Midbrain (tissue), 1 donor: ENCODE measurements at regions not wholly inside any gene's neighbourhood (a gene's known extent, or its start where the extent isn't known, plus 50 kb on each side); places are given as distances from the start of the nearest gene placed in this dataset.
"Not testable (repeated sequence)": the region's sequence is repeated elsewhere in the genome, so short reads cannot be mapped to it uniquely, and the experiment has no call there.

Experiments
- DNase-seq: peaks from one replicate; lab custom pipeline; 2025; lab: John Stamatoyannopoulos, UW

GRCh38 chr3:151596940-151597339 lies 136.1 kb upstream of the IGSF10 start:
- DNase-seq = no peak

- DNase-seq = no peak
These were observed 133.1 kb upstream of the IGSF10 start for GRCh38 chr3:151593928-151594327.

DNA sequence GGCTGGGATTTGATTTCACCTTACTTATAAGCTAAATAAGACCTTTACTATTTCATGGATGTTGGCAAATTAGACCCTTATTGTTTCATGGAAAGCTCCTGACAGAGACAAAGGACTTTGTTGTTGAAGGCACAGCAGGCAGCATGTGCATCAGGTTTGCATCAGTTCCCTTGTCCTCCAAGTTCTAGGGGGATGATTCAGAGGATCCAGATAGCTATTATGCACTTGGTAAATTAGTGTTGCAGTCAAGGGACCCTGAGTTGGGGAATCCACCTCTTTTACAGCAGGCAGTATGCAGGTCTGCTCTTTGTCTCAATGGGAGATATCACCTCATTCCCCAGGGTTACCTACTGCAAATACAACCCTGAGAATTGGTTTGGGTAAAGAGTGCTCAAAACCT lies 131.4 kb upstream of the IGSF10 start:
- no peak for DNase-seq

- DNase-seq = no peak
These were observed 130.6 kb upstream of the IGSF10 start for GRCh38 chr3:151591441-151591840.

GRCh38 chr3:151589311-151589710 lies 128.4 kb upstream of the IGSF10 start:
- DNase-seq = no peak

- not testable (repeated sequence) for DNase-seq
These were observed 126.8 kb upstream of the IGSF10 start for GRCh38 chr3:151587659-151588058.

DNA sequence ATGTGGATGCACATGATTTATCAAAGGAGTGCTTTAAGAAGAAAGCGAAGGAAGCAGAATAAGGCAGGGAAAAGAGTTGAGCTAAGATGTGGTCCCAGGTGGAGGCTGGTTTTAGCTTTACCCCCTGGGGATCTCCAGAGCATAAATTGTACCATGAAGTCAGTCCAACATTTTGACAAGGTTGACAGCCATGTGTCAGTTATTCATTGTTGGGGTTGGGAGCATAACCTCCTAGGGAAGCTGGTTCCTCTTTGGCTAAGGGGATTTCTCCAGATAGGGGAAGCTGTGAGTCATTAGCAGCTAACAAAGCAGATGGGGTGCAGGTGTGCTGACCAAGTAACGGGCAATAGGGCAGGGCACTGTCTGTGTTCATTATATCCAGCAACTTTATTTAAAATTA lies 123.7 kb upstream of the IGSF10 start:
- no peak for DNase-seq

DNA sequence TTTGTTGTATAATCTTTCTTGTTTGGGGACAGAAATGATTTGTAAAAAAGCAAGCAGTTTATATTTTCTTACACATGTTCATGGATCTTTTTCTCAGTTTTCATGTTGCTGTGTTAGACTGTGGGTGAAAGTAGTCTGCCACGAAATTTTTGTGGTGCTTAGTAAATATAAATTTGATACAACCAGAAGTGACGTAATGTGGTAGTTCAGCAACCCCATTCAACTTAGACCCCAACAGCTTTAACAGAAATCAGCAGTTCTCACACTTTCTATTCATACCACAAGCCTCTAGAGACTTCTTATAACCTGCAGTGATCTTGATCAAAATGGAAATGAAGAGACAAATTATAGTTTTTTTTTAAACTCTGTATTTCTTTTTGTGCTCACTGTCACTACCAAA lies 120.2 kb upstream of the IGSF10 start:
- no peak for DNase-seq

DNA sequence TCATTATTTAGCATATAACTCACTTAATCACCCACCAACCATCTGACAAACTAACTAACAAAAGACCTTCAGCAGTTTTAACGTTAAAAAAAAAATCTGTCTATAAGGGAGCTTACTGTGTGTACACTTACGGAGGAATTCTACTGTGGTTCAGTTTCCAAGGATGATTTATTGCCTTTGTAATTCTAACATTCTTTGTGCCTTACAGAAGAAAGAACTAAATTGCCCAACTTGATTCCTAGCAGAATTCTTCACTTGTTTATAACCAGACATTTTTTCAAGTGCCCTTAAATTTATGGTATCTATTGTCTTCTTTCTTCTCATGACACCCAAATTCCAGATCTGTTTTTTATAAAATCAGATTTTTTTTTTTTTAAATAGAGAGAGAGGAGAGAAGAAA lies 119.7 kb upstream of the IGSF10 start:
- no peak for DNase-seq

DNA sequence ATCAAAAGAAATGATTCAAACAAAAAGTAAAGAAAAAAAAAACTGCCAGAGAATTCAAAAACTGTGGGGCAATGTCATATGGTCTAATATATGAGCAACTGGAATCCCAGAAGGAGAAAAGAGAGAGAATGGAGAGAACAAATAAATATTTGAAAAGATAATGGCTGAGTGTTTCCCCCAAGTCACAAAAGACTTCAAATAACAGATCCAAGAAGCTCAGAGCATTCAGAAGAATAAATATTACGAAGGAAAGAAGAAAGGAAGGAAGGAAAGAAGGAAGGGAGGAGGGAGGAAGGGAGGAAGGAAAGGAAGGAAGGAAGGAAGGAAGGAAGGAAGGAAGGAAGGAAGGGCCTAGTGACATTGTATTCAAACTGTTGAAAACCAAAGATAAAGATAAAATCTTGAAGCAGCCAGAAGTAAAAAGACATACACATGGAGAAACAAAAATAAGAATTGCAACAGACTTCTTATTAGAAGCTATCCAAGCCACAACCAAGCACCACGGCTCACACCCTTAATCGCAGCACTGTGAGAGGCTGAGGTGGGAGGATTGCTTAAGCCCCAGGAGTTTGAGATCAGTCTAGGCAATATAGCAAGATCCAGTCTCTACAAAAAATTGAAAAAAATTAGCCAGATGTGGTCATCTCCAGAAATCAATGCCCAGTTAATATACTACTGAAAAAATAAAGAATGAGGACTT lies 118.9 kb upstream of the IGSF10 start:
- DNase-seq = no peak

DNA sequence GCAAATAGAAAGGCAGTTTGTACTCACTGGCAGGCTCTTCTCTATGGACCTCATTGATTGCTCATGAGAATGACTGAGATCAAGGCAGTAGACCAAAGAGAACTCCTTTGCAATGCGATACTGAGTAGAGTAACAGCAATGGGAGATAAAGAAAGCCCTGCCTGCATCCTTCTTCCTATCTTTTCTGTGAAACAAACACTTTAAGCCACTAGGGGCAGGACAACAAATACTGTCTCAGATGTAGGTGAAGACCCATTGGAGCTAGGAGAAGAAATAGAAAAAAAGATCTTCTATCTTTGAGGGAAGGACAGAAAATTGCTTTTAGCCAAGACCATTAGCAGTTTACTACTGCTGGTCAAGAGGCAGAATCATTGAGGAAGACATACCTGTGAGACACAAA lies 117.6 kb upstream of the IGSF10 start:
- DNase-seq = no peak

- DNase-seq = no peak
These were observed 115.8 kb upstream of the IGSF10 start for GRCh38 chr3:151576511-151577137.

GRCh38 chr3:151568184-151568583 lies 107.3 kb upstream of the IGSF10 start:
- no peak for DNase-seq

GRCh38 chr3:151567477-151567876 lies 106.6 kb upstream of the IGSF10 start:
- DNase-seq = no peak

- no peak for DNase-seq
These were observed 103.4 kb upstream of the IGSF10 start for GRCh38 chr3:151564261-151564660.

- no peak for DNase-seq
These were observed 102.4 kb upstream of the IGSF10 start for GRCh38 chr3:151563305-151563704.

DNA sequence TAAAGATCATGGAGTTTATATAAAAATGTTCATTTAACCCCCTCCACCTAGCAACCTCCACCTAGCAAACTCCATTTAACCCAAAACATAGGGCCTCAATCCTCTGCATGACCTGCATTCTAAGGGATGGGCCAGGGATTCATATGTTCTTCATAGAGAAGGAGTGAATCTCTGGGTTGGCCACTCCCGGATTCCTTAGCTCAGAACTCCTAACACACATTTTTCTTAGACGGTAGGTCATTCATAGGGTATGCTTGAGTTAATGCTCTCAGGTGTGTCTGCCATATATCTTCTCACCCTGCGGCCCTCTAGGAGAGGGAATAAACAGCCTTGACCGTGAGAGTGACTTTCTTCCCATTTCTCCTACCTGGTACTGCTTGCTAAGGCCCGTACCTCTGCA lies 102.0 kb upstream of the IGSF10 start:
- DNase-seq = no peak

GRCh38 chr3:151561878-151562277 lies 101.0 kb upstream of the IGSF10 start:
- DNase-seq = no peak

DNA sequence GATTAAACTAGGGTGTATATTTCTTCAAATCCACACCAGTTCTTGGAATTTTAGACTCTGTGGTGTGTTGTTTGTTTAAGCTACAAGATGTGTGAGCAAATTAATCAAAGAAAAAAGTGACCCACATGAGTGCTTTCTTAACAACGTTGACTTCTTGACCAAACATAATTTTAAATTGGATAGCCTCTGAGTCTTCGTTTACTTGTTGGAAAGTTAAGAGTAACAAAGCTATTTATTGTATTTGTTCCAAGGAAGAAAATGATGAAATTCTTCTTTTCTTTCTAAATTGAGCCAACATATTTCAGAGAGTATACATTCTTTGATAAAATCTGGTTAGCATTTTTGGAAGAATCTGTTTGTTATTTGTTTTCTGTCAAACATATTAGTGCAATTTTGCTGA lies 99.9 kb upstream of the IGSF10 start:
- DNase-seq = no peak

DNA sequence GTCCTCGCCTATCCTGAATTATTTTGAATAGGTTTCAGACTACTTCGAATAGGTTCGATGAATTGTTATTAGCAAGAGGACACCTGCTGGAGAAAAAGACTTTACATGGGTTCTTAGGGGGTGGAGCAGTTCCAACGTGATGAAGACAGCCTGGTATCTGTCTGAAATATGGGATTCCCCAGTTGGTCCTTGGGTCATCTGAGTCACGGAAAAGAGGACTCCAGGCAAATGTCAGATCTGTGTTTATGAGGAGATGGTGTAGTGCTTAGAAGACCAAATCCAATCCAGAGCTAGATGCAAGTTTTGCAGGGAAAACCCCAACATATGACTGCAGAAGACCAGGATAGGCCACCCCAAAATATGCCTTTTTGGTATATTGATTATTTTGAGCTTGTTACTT lies 98.9 kb upstream of the IGSF10 start:
- DNase-seq = no peak

GRCh38 chr3:151558661-151559060 lies 97.8 kb upstream of the IGSF10 start:
- DNase-seq = no peak

- DNase-seq = no peak
These were observed 96.4 kb upstream of the IGSF10 start for GRCh38 chr3:151557068-151557840.

- no peak for DNase-seq
These were observed 95.7 kb upstream of the IGSF10 start for GRCh38 chr3:151556596-151556995.
